Transverse colon (tissue), 4 donors: ENCODE measurements at regions not wholly inside any gene's neighbourhood (a gene's known extent, or its start where the extent isn't known, plus 50 kb on each side); places are given as distances from the start of the nearest gene placed in this dataset.

Experiments
- DNase-seq: peaks from one replicate; pipeline ENCODE4 v3.0.0-alpha.2; 2019
- H3K27ac ChIP-seq, 4 donors: fragments of 200-600 bp; sonication (generic); 2 replicates each; pipeline ENCODE4 v1.5.1; 2016 to 2018; ENCODE audit warnings: inconsistent platforms in 4 of 4
- H3K27me3 ChIP-seq: fragments of 200-600 bp; sonication (generic); 2 replicates; pipeline ENCODE4 v1.5.1; 2017; ENCODE audit warnings: inconsistent platforms
- H3K36me3 ChIP-seq, 4 donors: fragments of 200-600 bp; sonication (generic); 2 replicates each; pipeline ENCODE4 v1.5.1; 2017 to 2019; ENCODE audit warnings: inconsistent platforms in 4 of 4
- H3K4me1 ChIP-seq, 4 donors: fragments of 200-600 bp; sonication (generic); 2 replicates each; pipeline ENCODE4 v1.5.1; 2017 to 2020; ENCODE audit warnings: inconsistent platforms in 4 of 4
- H3K4me3 ChIP-seq, 4 donors: fragments of 200-600 bp; sonication (generic); 1 replicate in 1 of 4; 2 replicates in 3 of 4; pipeline versions ENCODE4 v1.5.1 to v1.6.1; 2017 to 2019; ENCODE audit warnings: inconsistent platforms in 4 of 4
- H3K9me3 ChIP-seq, 2 donors: fragments of 200-600 bp; sonication (generic); 2 replicates each; pipeline ENCODE4 v1.5.1; 2017 to 2019; ENCODE audit warnings: inconsistent platforms in 2 of 2
- EP300 ChIP-seq: sonication (generic); formaldehyde crosslinking; IDR thresholded peaks from one replicate; pipeline ENCODE4 v1.6.1; 2017; ENCODE audit warnings: antibody characterized with exemption, low read depth
- POLR2A ChIP-seq: fragments of 450-650 bp; IDR thresholded peaks from one replicate; pipeline ENCODE4 v1.6.1; 2016; ENCODE audit warnings: antibody characterized with exemption, mild to moderate bottlenecking, moderate library complexity
- POLR2AphosphoS5 ChIP-seq, 3 donors: sonication (generic); formaldehyde crosslinking; IDR thresholded peaks; one replicate each; pipeline ENCODE4 v1.6.1; 2016; ENCODE audit warnings: antibody characterized with exemption in 3 of 3
- WGBS, 2 donors: methylation state at CpG; one replicate each; pipeline ENCODE4 v1.1.5; 2018; ENCODE audit warnings: low coverage in 1 of 2; 5-methylcytosine and 5-hydroxymethylcytosine counted together
- in situ Hi-C, 4 donors: fragments of 200-750 bp; cut with MboI; loops; one replicate each; pipeline versions ENCODE4 v1.15.0 to v1.15.1; 2017; ENCODE audit warnings: low sequenced_read_pairs in 3 of 4, low pct_ligation_motif_present in 1 of 4, low pct_unique_long_range_greater_than_20kb in 1 of 4
- intact Hi-C: fragments of 100-400 bp; cut with DNase I; formaldehyde crosslinking; loops from one replicate; pipeline ENCODE4 v1.15.1; 2023; ENCODE audit warnings: low total_unique reads
- TF ChIP-seq, protein P1 (sequence below), 5 experiments: fragments of 200-600 bp in 3 of 5; fragments of 450-650 bp in 2 of 5; sonication (generic) in 3 of 5; IDR thresholded peaks; 1 replicate in 2 of 5; 2 replicates in 3 of 5; pipeline ENCODE4 v1.5.1; 2016 to 2017; ENCODE audit warnings: antibody characterized with exemption in 5 of 5, inconsistent platforms in 3 of 5, mild to moderate bottlenecking in 2 of 5, moderate library complexity in 1 of 5

- Histone ChIP-seq H3K4me1 (no peaks in the 10 kb centered on the region), H3K27me3 (no peaks in the 10 kb centered on the region), H3K27ac (no peak overlapping the region), H3K4me3 (no peak overlapping the region), H3K9me3 (no peaks in the 10 kb centered on the region), H3K36me3 (no peaks in the 10 kb centered on the region)
- in situ Hi-C loops: no loop called here
- no peak for TF ChIP-seq POLR2AphosphoS5 (IDR thresholded peaks at IDR 0.05)
- no peak for TF ChIP-seq EP300
- TF ChIP-seq, protein P1, sequence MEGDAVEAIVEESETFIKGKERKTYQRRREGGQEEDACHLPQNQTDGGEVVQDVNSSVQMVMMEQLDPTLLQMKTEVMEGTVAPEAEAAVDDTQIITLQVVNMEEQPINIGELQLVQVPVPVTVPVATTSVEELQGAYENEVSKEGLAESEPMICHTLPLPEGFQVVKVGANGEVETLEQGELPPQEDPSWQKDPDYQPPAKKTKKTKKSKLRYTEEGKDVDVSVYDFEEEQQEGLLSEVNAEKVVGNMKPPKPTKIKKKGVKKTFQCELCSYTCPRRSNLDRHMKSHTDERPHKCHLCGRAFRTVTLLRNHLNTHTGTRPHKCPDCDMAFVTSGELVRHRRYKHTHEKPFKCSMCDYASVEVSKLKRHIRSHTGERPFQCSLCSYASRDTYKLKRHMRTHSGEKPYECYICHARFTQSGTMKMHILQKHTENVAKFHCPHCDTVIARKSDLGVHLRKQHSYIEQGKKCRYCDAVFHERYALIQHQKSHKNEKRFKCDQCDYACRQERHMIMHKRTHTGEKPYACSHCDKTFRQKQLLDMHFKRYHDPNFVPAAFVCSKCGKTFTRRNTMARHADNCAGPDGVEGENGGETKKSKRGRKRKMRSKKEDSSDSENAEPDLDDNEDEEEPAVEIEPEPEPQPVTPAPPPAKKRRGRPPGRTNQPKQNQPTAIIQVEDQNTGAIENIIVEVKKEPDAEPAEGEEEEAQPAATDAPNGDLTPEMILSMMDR (IDR thresholded peaks at IDR 0.05): no peak
- no peak for TF ChIP-seq POLR2A
- no peak for DNase-seq
- WGBS, 2 donors: 91 to 93% methylated on average over 2 of the region's 2 CpGs
- intact Hi-C loops: no loop called here
These were observed 861.4 kb upstream of the RAG2 start for GRCh38 chr11:37459456-37459855.

GRCh38 chr11:37456746-37457145, 858.7 kb upstream of the RAG2 start:
- in situ Hi-C loops: no loop called here
- H3K27ac ChIP-seq: no peak overlapping the region
- intact Hi-C loops: no loop called here
- DNase-seq: no peak
- no peaks in the 10 kb centered on the region for H3K36me3 ChIP-seq
- no peak overlapping the region for H3K4me3 ChIP-seq
- no peaks in the 10 kb centered on the region for H3K27me3 ChIP-seq
- TF ChIP-seq, protein P1 (IDR thresholded peaks at IDR 0.05): no peak
- TF ChIP-seq EP300 (no peak), POLR2AphosphoS5 (IDR thresholded peaks at IDR 0.05) (no peak), POLR2A (no peak)
- no peaks in the 10 kb centered on the region for H3K9me3 ChIP-seq
- H3K4me1 ChIP-seq: no peaks in the 10 kb centered on the region
- 72 to 100% methylated on average over 1 of the region's 1 CpG for WGBS, 2 donors

DNA sequence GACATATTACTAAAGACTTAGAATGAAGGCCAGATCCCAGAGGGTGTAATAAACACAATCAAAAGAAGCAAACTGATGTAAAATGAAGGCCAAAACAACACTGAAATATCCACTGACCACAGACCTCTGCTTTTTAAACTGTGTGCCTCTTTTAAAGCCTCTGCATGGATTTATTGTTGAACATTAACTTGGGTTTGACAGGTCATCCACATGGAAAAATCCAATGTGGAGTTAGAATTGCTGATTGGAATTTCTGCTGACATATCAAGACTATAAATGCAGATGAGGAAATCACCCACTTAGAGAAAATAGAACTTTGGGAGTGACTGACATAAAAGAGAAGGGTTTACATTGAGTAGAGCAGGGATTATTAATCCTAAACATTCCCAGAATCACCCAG, 853.9 kb upstream of the RAG2 start:
- no peak for DNase-seq

DNA sequence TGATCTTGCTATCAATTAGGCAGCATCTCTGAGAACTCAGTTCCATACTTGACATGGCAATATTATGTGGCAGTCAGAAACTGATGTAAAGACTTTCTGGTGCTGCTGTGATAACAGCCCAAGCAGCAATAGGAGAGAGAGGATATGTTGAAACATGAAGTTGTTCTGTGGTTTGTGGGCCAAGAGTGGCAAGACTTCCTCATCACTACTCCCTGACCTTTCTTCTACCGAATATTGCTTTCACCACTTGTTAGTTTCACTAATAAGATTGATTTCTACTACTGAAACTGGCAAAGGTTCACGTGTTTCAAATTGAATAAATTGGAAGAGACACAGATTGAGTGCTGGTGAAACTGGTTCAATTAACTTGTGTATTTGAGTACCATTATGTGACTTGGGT, 852.6 kb upstream of the RAG2 start:
- 56 to 72% methylated on average over 2 of the region's 2 CpGs for WGBS, 2 donors
- no peak for TF ChIP-seq EP300
- TF ChIP-seq, protein P1 (IDR thresholded peaks at IDR 0.05): no peak
- no peak for TF ChIP-seq POLR2A
- no peak for TF ChIP-seq POLR2AphosphoS5 (IDR thresholded peaks at IDR 0.05)
- DNase-seq: no peak
- Histone ChIP-seq H3K4me1 (no peaks in the 10 kb centered on the region), H3K36me3 (no peaks in the 10 kb centered on the region), H3K27ac (no peak overlapping the region), H3K27me3 (no peaks in the 10 kb centered on the region), H3K4me3 (no peak overlapping the region), H3K9me3 (no peaks in the 10 kb centered on the region)
- intact Hi-C loops: no loop called here
- in situ Hi-C loops: no loop called here

More for the DNA sequence above, 853.9 kb upstream of the RAG2 start:
- no peak overlapping the region for H3K27ac ChIP-seq
- H3K9me3 ChIP-seq: no peaks in the 10 kb centered on the region
- no peaks in the 10 kb centered on the region for H3K27me3 ChIP-seq
- no peak for TF ChIP-seq EP300
- no peak for TF ChIP-seq POLR2A
- TF ChIP-seq, protein P1 (IDR thresholded peaks at IDR 0.05): no peak
- TF ChIP-seq POLR2AphosphoS5 (IDR thresholded peaks at IDR 0.05): no peak
- no peaks in the 10 kb centered on the region for H3K36me3 ChIP-seq
- intact Hi-C loops: no loop called here
- no peak overlapping the region for H3K4me3 ChIP-seq
- no peaks in the 10 kb centered on the region for H3K4me1 ChIP-seq
- in situ Hi-C loops: no loop called here
